Ishikawa (cell line): ENCODE measurements at regions not wholly inside any gene's neighbourhood (a gene's known extent, or its start where the extent isn't known, plus 50 kb on each side); places are given as distances from the start of the nearest gene placed in this dataset.

Experiments used
- CEBPB ChIP-seq: IDR thresholded peaks from 2 replicates; pipeline ENCODE4 v1.6.1; 2012
- CREB1 ChIP-seq: IDR thresholded peaks from 2 replicates; pipeline ENCODE4 v1.6.1; 2012; ENCODE audit warnings: low read depth
- EGR1 ChIP-seq: IDR thresholded peaks from 2 replicates; pipeline ENCODE4 v1.6.1; 2012
- EP300 ChIP-seq: IDR thresholded peaks from 2 replicates; pipeline ENCODE4 v1.6.1; 2012; ENCODE audit warnings: borderline replicate concordance
- FOXM1 ChIP-seq: IDR thresholded peaks from 2 replicates; pipeline ENCODE4 v1.6.1; 2012; ENCODE audit warnings: low read depth, borderline replicate concordance
- NFIC ChIP-seq: IDR thresholded peaks from 2 replicates; pipeline ENCODE4 v1.6.1; 2012
- RAD21 ChIP-seq: IDR thresholded peaks from 2 replicates; pipeline ENCODE4 v1.6.1; 2012; ENCODE audit warnings: low read depth
- TAF1 ChIP-seq: IDR thresholded peaks from 2 replicates; pipeline ENCODE4 v1.6.1; 2012; ENCODE audit warnings: low read depth, mild to moderate bottlenecking
- TCF12 ChIP-seq: IDR thresholded peaks from 2 replicates; pipeline ENCODE4 v1.6.1; 2012; ENCODE audit warnings: low read depth
- TEAD4 ChIP-seq: IDR thresholded peaks from 2 replicates; pipeline ENCODE4 v1.6.1; 2012
- YY1 ChIP-seq: IDR thresholded peaks from 2 replicates; pipeline ENCODE4 v1.6.1; 2012; ENCODE audit warnings: low read depth
- ZBTB7A ChIP-seq: IDR thresholded peaks from 2 replicates; pipeline ENCODE4 v1.6.1; 2012; ENCODE audit warnings: low read depth
- TF ChIP-seq, protein P1 (sequence below): IDR thresholded peaks from 2 replicates; pipeline ENCODE4 v1.6.1; 2012
- TF ChIP-seq, protein P2 (sequence below): IDR thresholded peaks from 2 replicates; pipeline ENCODE4 v1.6.1; 2012
- TF ChIP-seq, protein P3 (sequence below): IDR thresholded peaks from 2 replicates; pipeline ENCODE4 v1.6.1; 2012; ENCODE audit warnings: low read depth, mild to moderate bottlenecking

DNA sequence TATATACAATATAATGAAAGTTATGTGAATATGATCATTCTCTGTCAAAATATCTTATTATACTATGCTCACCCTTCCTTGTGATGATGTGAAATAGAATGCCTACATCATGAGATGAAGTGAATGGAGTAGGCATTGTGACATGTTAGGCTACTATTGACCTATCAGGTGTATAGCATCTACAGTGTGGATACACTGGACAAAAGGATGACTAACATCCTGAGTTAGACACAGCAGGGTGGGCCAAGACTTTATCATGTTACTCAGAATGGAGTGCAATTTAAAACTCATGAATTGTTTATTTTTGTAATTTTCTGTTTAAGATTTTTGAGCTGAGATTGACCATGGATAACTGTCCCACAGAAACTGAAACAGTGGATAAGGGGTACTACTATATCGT, 53.4 kb upstream of the NAV3 start:
- TF ChIP-seq TAF1 (no peak), YY1 (no peak)
- TF ChIP-seq, protein P1, sequence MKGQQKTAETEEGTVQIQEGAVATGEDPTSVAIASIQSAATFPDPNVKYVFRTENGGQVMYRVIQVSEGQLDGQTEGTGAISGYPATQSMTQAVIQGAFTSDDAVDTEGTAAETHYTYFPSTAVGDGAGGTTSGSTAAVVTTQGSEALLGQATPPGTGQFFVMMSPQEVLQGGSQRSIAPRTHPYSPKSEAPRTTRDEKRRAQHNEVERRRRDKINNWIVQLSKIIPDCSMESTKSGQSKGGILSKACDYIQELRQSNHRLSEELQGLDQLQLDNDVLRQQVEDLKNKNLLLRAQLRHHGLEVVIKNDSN = no peak

DNA sequence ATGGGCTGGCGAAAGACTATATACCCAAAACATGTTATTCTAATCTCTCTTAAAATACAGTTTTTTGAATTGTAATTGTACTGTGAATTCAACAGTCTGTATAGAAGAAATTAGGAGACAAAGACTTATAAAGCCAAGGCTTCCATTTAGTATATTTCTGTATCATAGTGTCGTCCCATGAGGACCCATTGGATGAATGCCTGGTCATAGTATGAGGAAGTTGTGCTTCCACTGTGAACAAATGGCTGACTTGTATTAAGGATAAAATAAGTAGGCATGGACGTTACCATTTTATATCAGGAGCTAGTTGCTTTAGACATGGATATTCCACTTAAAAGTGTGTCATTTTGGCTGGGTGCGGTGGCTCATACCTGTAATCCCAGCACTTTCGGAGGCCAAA, 55.9 kb upstream of the NAV3 start:
- TF ChIP-seq, protein P1 = no peak
- TF ChIP-seq YY1 (no peak), EP300 (no peak), FOXM1 (no peak), TEAD4 (no peak), TAF1 (no peak), CEBPB (no peak), CREB1 (no peak), EGR1 (no peak), NFIC (no peak), ZBTB7A (no peak), TCF12 (no peak), RAD21 (no peak)
- TF ChIP-seq, protein P2, sequence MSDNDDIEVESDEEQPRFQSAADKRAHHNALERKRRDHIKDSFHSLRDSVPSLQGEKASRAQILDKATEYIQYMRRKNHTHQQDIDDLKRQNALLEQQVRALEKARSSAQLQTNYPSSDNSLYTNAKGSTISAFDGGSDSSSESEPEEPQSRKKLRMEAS = no peak
- TF ChIP-seq, protein P3, sequence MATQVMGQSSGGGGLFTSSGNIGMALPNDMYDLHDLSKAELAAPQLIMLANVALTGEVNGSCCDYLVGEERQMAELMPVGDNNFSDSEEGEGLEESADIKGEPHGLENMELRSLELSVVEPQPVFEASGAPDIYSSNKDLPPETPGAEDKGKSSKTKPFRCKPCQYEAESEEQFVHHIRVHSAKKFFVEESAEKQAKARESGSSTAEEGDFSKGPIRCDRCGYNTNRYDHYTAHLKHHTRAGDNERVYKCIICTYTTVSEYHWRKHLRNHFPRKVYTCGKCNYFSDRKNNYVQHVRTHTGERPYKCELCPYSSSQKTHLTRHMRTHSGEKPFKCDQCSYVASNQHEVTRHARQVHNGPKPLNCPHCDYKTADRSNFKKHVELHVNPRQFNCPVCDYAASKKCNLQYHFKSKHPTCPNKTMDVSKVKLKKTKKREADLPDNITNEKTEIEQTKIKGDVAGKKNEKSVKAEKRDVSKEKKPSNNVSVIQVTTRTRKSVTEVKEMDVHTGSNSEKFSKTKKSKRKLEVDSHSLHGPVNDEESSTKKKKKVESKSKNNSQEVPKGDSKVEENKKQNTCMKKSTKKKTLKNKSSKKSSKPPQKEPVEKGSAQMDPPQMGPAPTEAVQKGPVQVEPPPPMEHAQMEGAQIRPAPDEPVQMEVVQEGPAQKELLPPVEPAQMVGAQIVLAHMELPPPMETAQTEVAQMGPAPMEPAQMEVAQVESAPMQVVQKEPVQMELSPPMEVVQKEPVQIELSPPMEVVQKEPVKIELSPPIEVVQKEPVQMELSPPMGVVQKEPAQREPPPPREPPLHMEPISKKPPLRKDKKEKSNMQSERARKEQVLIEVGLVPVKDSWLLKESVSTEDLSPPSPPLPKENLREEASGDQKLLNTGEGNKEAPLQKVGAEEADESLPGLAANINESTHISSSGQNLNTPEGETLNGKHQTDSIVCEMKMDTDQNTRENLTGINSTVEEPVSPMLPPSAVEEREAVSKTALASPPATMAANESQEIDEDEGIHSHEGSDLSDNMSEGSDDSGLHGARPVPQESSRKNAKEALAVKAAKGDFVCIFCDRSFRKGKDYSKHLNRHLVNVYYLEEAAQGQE = no peak

DNA sequence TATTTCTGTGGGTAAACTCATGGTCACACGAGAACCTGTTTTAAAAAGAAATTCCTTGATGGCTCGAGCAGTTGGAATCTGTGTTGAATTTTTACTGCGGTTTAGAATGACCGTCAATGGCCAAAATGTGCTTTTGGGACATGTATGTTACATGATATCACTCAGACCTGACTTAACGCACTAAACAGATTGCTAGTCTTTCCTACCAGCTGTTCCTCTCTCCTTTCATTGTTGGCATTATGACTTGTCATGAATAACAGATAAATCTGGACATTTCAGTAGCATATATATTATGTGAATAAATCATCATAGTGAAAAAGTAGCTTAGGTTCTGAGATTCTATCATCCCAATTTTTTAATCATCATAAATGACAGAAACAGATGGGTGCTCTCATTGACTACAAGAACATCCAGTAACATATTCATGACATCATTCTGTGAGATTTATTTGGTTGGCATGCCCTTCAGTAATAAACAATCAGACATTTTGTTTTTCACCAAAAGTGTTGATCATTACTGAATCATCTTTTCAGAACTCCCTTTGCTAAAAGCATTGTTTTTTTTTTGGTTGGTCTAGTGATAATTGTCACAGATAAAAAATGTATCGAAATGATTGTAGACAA, 57.9 kb upstream of the NAV3 start:
- TF ChIP-seq TCF12 (no peak), RAD21 (no peak), NFIC (no peak), YY1 (no peak), EGR1 (no peak), TEAD4 (no peak), CREB1 (no peak), FOXM1 (no peak), TAF1 (no peak), CEBPB (no peak), ZBTB7A (no peak), EP300 (no peak)
- TF ChIP-seq, protein P3 = no peak
- TF ChIP-seq, protein P1 = no peak
- TF ChIP-seq, protein P2 = no peak

DNA sequence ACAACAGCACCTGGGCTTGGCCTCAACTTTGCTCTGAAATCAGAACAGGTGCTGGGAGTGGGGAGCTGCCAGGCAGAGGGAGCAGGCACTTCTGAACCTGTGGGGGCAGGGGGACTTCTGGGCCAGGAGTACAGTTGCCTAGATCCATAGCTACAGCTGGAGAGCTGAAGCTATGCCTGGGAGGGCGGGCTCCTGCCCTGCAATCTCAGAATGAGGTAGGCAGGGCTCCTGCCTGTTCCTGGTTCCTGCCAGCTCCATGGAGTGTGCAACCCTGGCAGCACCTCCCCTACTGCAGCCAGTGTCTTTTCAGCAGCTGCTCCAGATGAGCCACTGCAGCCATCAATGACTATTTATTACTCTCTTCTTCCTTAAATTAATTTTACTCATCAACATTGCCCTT, 62.1 kb upstream of the NAV3 start:
- TF ChIP-seq CEBPB (no peak), TAF1 (no peak), CREB1 (no peak), TEAD4 (no peak), NFIC (no peak), TCF12 (no peak), EGR1 (no peak), ZBTB7A (no peak), RAD21 (no peak), FOXM1 (no peak)
- TF ChIP-seq, protein P2 = no peak
- TF ChIP-seq, protein P3 = no peak
